Muscle of arm (tissue), 1 donor: ENCODE measurements at regions not wholly inside any gene's neighbourhood (a gene's known extent, or its start where the extent isn't known, plus 50 kb on each side); places are given as distances from the start of the nearest gene placed in this dataset.

Experiments used
- DNase-seq: peaks from one replicate; pipeline ENCODE4 v3.0.0-alpha.2; 2013

GRCh38 chr2:241942416-241943208 lies 73.1 kb downstream of the RTP5 start:
- no peak for DNase-seq

GRCh38 chr2:241943209-241943850 lies 73.8 kb downstream of the RTP5 start:
- DNase-seq, result no peak

- DNase-seq, result no peak
These were observed 74.5 kb downstream of the RTP5 start for GRCh38 chr2:241943961-241944575.

- no peak for DNase-seq
These were observed 75.3 kb downstream of the RTP5 start for GRCh38 chr2:241944821-241945220.

- no peak for DNase-seq
These were observed 75.8 kb downstream of the RTP5 start for GRCh38 chr2:241945311-241945710.

GRCh38 chr2:241945803-241946202 lies 76.3 kb downstream of the RTP5 start:
- no peak for DNase-seq

- no peak for DNase-seq
These were observed 76.9 kb downstream of the RTP5 start for GRCh38 chr2:241946306-241947003.

- no peak for DNase-seq
These were observed 77.4 kb downstream of the RTP5 start for GRCh38 chr2:241947004-241947350.

GRCh38 chr2:241947401-241947800 lies 77.9 kb downstream of the RTP5 start:
- no peak for DNase-seq

- DNase-seq, result no peak
These were observed 78.3 kb downstream of the RTP5 start for GRCh38 chr2:241947876-241948275.

GRCh38 chr2:241948299-241948897 lies 78.9 kb downstream of the RTP5 start:
- no peak for DNase-seq

- no peak for DNase-seq
These were observed 79.6 kb downstream of the RTP5 start for GRCh38 chr2:241948901-241949735.

GRCh38 chr2:241949736-241950412 lies 80.3 kb downstream of the RTP5 start:
- DNase-seq, result no peak

GRCh38 chr2:241950413-241951315 lies 81.1 kb downstream of the RTP5 start:
- DNase-seq, result peak; percentile 73

- DNase-seq, result no peak
These were observed 81.8 kb downstream of the RTP5 start for GRCh38 chr2:241951316-241951700.

GRCh38 chr2:241951920-241952319 lies 82.4 kb downstream of the RTP5 start:
- DNase-seq, result no peak

- DNase-seq, result no peak
These were observed 83.3 kb downstream of the RTP5 start for GRCh38 chr2:241952816-241953215.

GRCh38 chr2:241953324-241953928 lies 83.9 kb downstream of the RTP5 start:
- DNase-seq, result no peak

GRCh38 chr2:241956521-241957110 lies 87.1 kb downstream of the RTP5 start:
- no peak for DNase-seq
